Panc1 (cell line): ENCODE measurements at regions not wholly inside any gene's neighbourhood (a gene's known extent, or its start where the extent isn't known, plus 50 kb on each side); places are given as distances from the start of the nearest gene placed in this dataset.

ENCODE experiments used
- POLR2AphosphoS5 ChIP-seq: IDR thresholded peaks from 2 replicates; pipeline ENCODE4 v1.6.1; 2012; ENCODE audit warnings: mild to moderate bottlenecking, low read depth, low read length, moderate library complexity
- SIN3A ChIP-seq: IDR thresholded peaks from 2 replicates; pipeline ENCODE4 v1.6.1; 2012; ENCODE audit warnings: low read depth, mild to moderate bottlenecking, low read length, moderate library complexity, borderline replicate concordance; ENCODE audit not compliant: insufficient read depth
- TCF7L2 ChIP-seq: IDR thresholded peaks from 2 replicates; pipeline ENCODE4 v1.6.1; 2011; ENCODE audit warnings: mild to moderate bottlenecking, low read depth, low read length, inconsistent platforms
- TF ChIP-seq, protein P1 (sequence below): fragments of 450-650 bp; IDR thresholded peaks from 2 replicates; pipeline ENCODE4 v1.5.1; 2017; ENCODE audit warnings: mild to moderate bottlenecking
- TF ChIP-seq, protein P2 (sequence below), 2 experiments: IDR thresholded peaks; 2 replicates each; pipeline ENCODE4 v1.6.1; 2011 to 2012; ENCODE audit warnings: low read depth in 2 of 2, control low read depth in 1 of 2, low read length in 1 of 2, mild to moderate bottlenecking in 1 of 2, moderate library complexity in 1 of 2; ENCODE audit not compliant: insufficient read depth in 1 of 2

DNA sequence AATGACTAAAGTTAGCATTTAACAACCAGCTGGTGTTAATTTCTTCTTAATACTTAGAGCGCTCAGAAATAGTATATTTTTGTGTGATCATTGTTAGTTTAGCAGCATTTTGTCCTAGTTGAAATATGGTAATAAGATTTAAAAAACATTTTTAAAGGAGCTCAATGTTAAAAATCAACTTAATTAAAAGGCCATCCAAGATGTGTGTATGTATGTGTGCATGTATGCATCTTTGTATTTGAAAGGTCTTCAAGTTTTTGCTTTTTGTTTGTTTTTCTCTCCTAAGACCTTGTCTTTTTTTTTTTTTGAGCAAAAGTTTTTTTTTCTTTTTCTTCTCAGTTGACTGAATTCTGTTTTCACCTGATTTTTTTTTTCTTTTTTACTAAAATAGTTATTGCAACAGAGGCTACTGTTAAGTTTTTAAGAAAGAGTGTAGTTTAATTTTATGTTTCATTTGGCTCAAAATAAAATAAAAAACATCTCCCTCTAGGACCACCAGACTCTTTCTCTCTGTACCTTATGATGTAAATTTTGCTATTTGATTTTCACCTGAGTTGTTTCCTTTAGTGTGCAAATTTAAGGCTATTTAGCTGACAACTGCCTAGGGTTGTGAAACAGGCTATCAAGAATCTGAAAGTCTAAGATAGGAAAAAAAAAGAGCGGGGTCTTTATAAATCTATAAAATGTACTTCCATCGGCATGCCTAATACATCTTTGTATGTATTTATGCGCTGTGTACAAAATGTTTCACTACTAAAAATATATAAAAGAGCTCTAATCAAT is 76.4 kb upstream of the C1GALT1 start:
- TF ChIP-seq SIN3A, result no peak
- TF ChIP-seq, protein P1, sequence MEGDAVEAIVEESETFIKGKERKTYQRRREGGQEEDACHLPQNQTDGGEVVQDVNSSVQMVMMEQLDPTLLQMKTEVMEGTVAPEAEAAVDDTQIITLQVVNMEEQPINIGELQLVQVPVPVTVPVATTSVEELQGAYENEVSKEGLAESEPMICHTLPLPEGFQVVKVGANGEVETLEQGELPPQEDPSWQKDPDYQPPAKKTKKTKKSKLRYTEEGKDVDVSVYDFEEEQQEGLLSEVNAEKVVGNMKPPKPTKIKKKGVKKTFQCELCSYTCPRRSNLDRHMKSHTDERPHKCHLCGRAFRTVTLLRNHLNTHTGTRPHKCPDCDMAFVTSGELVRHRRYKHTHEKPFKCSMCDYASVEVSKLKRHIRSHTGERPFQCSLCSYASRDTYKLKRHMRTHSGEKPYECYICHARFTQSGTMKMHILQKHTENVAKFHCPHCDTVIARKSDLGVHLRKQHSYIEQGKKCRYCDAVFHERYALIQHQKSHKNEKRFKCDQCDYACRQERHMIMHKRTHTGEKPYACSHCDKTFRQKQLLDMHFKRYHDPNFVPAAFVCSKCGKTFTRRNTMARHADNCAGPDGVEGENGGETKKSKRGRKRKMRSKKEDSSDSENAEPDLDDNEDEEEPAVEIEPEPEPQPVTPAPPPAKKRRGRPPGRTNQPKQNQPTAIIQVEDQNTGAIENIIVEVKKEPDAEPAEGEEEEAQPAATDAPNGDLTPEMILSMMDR, result no peak
- no peak for TF ChIP-seq POLR2AphosphoS5
- TF ChIP-seq, protein P2, sequence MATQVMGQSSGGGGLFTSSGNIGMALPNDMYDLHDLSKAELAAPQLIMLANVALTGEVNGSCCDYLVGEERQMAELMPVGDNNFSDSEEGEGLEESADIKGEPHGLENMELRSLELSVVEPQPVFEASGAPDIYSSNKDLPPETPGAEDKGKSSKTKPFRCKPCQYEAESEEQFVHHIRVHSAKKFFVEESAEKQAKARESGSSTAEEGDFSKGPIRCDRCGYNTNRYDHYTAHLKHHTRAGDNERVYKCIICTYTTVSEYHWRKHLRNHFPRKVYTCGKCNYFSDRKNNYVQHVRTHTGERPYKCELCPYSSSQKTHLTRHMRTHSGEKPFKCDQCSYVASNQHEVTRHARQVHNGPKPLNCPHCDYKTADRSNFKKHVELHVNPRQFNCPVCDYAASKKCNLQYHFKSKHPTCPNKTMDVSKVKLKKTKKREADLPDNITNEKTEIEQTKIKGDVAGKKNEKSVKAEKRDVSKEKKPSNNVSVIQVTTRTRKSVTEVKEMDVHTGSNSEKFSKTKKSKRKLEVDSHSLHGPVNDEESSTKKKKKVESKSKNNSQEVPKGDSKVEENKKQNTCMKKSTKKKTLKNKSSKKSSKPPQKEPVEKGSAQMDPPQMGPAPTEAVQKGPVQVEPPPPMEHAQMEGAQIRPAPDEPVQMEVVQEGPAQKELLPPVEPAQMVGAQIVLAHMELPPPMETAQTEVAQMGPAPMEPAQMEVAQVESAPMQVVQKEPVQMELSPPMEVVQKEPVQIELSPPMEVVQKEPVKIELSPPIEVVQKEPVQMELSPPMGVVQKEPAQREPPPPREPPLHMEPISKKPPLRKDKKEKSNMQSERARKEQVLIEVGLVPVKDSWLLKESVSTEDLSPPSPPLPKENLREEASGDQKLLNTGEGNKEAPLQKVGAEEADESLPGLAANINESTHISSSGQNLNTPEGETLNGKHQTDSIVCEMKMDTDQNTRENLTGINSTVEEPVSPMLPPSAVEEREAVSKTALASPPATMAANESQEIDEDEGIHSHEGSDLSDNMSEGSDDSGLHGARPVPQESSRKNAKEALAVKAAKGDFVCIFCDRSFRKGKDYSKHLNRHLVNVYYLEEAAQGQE (IDR thresholded peaks at IDR 0.05; ENCODE audit: insufficient read depth in 1 of 2, low read depth in 2 of 2, low read length in 1 of 2), result no peak
- TF ChIP-seq TCF7L2, result no peak
